HL-60 (cell line): ENCODE measurements at regions not wholly inside any gene's neighbourhood (a gene's known extent, or its start where the extent isn't known, plus 50 kb on each side); places are given as distances from the start of the nearest gene placed in this dataset.

Experiments used
- POLR2AphosphoS5 ChIP-seq: IDR thresholded peaks from 2 replicates; pipeline ENCODE4 v1.6.1; 2012; ENCODE audit warnings: low read depth
- TF ChIP-seq, protein P1 (sequence below): IDR thresholded peaks from one replicate; pipeline ENCODE4 v1.5.1; 2011; ENCODE audit warnings: low read length, control low read depth, inconsistent platforms; ENCODE audit not compliant: insufficient read depth

GRCh38 chr14:86141966-86142365 is 612.0 kb downstream of the FLRT2 start:
- TF ChIP-seq, protein P1, sequence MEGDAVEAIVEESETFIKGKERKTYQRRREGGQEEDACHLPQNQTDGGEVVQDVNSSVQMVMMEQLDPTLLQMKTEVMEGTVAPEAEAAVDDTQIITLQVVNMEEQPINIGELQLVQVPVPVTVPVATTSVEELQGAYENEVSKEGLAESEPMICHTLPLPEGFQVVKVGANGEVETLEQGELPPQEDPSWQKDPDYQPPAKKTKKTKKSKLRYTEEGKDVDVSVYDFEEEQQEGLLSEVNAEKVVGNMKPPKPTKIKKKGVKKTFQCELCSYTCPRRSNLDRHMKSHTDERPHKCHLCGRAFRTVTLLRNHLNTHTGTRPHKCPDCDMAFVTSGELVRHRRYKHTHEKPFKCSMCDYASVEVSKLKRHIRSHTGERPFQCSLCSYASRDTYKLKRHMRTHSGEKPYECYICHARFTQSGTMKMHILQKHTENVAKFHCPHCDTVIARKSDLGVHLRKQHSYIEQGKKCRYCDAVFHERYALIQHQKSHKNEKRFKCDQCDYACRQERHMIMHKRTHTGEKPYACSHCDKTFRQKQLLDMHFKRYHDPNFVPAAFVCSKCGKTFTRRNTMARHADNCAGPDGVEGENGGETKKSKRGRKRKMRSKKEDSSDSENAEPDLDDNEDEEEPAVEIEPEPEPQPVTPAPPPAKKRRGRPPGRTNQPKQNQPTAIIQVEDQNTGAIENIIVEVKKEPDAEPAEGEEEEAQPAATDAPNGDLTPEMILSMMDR, result no peak
- TF ChIP-seq POLR2AphosphoS5, result no peak
